Ovary (tissue), 3 donors: ENCODE measurements at regions not wholly inside any gene's neighbourhood (a gene's known extent, or its start where the extent isn't known, plus 50 kb on each side); places are given as distances from the start of the nearest gene placed in this dataset.

Experiments
- EP300 ChIP-seq: sonication (generic); formaldehyde crosslinking; IDR thresholded peaks from one replicate; pipeline ENCODE4 v1.6.1; 2017; ENCODE audit warnings: antibody characterized with exemption
- POLR2A ChIP-seq: fragments of 450-650 bp; IDR thresholded peaks from one replicate; pipeline ENCODE4 v1.6.1; 2017; ENCODE audit warnings: antibody characterized with exemption, mild to moderate bottlenecking, moderate library complexity
- TF ChIP-seq, protein P1 (sequence below), 3 donors: fragments of 450-650 bp in 2 of 3; fragments of 200-600 bp in 1 of 3; IDR thresholded peaks; one replicate each; pipeline versions ENCODE4 v1.5.1 to v1.8.0; 2016 to 2022; ENCODE audit warnings: antibody characterized with exemption in 3 of 3, mild to moderate bottlenecking in 1 of 3
- donor health status: DM: no; HTN: no; CAD: no.

DNA sequence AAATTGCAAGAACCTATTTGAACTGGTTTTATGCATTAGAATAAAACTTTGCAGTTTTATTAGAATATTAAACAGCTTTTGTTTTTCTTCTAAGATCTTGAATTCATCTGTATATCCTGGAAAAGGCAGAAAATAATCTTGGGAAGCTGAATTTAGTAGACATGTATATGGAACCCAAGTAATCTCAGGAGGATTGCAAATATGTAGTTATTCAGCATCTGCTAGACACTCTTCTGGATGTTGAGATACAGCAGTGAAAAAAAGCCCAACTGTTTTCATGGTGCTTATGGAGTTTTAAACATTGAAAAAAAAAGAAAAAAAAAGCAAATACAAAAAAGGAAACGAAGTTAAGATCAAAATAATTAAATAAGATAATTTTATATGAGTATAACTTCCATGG is 922.2 kb upstream of the SEMA6A start:
- TF ChIP-seq, protein P1, sequence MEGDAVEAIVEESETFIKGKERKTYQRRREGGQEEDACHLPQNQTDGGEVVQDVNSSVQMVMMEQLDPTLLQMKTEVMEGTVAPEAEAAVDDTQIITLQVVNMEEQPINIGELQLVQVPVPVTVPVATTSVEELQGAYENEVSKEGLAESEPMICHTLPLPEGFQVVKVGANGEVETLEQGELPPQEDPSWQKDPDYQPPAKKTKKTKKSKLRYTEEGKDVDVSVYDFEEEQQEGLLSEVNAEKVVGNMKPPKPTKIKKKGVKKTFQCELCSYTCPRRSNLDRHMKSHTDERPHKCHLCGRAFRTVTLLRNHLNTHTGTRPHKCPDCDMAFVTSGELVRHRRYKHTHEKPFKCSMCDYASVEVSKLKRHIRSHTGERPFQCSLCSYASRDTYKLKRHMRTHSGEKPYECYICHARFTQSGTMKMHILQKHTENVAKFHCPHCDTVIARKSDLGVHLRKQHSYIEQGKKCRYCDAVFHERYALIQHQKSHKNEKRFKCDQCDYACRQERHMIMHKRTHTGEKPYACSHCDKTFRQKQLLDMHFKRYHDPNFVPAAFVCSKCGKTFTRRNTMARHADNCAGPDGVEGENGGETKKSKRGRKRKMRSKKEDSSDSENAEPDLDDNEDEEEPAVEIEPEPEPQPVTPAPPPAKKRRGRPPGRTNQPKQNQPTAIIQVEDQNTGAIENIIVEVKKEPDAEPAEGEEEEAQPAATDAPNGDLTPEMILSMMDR (IDR thresholded peaks at IDR 0.05): no peak
- TF ChIP-seq POLR2A (no peak), EP300 (no peak)
